ENCODE measurements at regions not wholly inside any gene's neighbourhood (a gene's known extent, or its start where the extent isn't known, plus 50 kb on each side); places are given as distances from the start of the nearest gene placed in this dataset.

GRCh38 chr13:21997726-21998125 lies 326.9 kb downstream of the FGF9 start:
- H3K27me3 ChIP-seq (ENCODE audit: insufficient read depth, low read length): no peaks in the 10 kb centered on the region
- no peaks in the 10 kb centered on the region for H3K79me2 ChIP-seq (ENCODE audit: control insufficient read depth, insufficient read depth, low read length, poor library complexity)
- no peak overlapping the region for H3K27ac ChIP-seq (ENCODE audit: low read depth, low read length)
- H2BK120ac ChIP-seq (ENCODE audit: insufficient read depth, low read length, poor library complexity): no peak overlapping the region
- no peak overlapping the region for H3K18ac ChIP-seq (ENCODE audit: low read length)
- no peak overlapping the region for H3K9ac ChIP-seq (ENCODE audit: low read length)
- no peak overlapping the region for H2BK5ac ChIP-seq (ENCODE audit: low read depth, low read length, poor library complexity)
- H4K91ac ChIP-seq (ENCODE audit: low read depth, low read length): no peak overlapping the region
- no peak overlapping the region for H3K4ac ChIP-seq (ENCODE audit: low read depth, low read length)
- no peak overlapping the region for H3K23ac ChIP-seq (ENCODE audit: low read length)
- H3K79me1 ChIP-seq (ENCODE audit: low read length): no peaks in the 10 kb centered on the region
- no peaks in the 10 kb centered on the region for H3K36me3 ChIP-seq (ENCODE audit: control insufficient read depth in 1 of 2, insufficient read depth in 2 of 2, low read length in 2 of 2)
- H4K12ac ChIP-seq (ENCODE audit: low read depth, low read length): no peak overlapping the region
- H2BK12ac ChIP-seq (ENCODE audit: low read length): no peak overlapping the region
- H4K8ac ChIP-seq (ENCODE audit: low read depth, low read length): no peak overlapping the region
- H3K9me3 ChIP-seq (ENCODE audit: insufficient read depth, low read depth, low read length): no peaks in the 10 kb centered on the region
- no peaks in the 10 kb centered on the region for H3K4me1 ChIP-seq (ENCODE audit: control insufficient read depth in 1 of 2, insufficient read depth in 2 of 2, low read length in 2 of 2)
- H2AFZ ChIP-seq (ENCODE audit: insufficient read depth, low read length, poor library complexity): no peak overlapping the region
- no peak overlapping the region for H2AK5ac ChIP-seq (ENCODE audit: low read length)
- no peak overlapping the region for H3K14ac ChIP-seq (ENCODE audit: low read length)
- WGBS (ENCODE audit: extremely low coverage, insufficient coverage, insufficient read length): no CpG with 5 or more reads among the region's 2 CpGs
- no peak for DNase-seq
- no peak overlapping the region for H3K4me2 ChIP-seq (ENCODE audit: low read length)
- H3K4me3 ChIP-seq (ENCODE audit: low read depth, low read length): no peak overlapping the region

- H2AK5ac ChIP-seq (ENCODE audit: low read length): no peak overlapping the region
- no peaks in the 10 kb centered on the region for H3K79me2 ChIP-seq (ENCODE audit: control insufficient read depth, insufficient read depth, low read length, poor library complexity)
- H4K91ac ChIP-seq (ENCODE audit: low read depth, low read length): no peak overlapping the region
- no peak overlapping the region for H4K8ac ChIP-seq (ENCODE audit: low read depth, low read length)
- H3K36me3 ChIP-seq (ENCODE audit: control insufficient read depth in 1 of 2, insufficient read depth in 2 of 2, low read length in 2 of 2): no peaks in the 10 kb centered on the region
- no peaks in the 10 kb centered on the region for H3K4me1 ChIP-seq (ENCODE audit: control insufficient read depth in 1 of 2, insufficient read depth in 2 of 2, low read length in 2 of 2)
- no peak overlapping the region for H3K18ac ChIP-seq (ENCODE audit: low read length)
- no peak overlapping the region for H2BK12ac ChIP-seq (ENCODE audit: low read length)
- no peak overlapping the region for H3K9ac ChIP-seq (ENCODE audit: low read length)
- no peak overlapping the region for H3K4me3 ChIP-seq (ENCODE audit: low read depth, low read length)
- no peak overlapping the region for H3K14ac ChIP-seq (ENCODE audit: low read length)
- H2BK5ac ChIP-seq (ENCODE audit: low read depth, low read length, poor library complexity): no peak overlapping the region
- no peak overlapping the region for H4K12ac ChIP-seq (ENCODE audit: low read depth, low read length)
- no peak overlapping the region for H3K4me2 ChIP-seq (ENCODE audit: low read length)
- DNase-seq: no peak
- no peak overlapping the region for H2BK120ac ChIP-seq (ENCODE audit: insufficient read depth, low read length, poor library complexity)
- no peak overlapping the region for H3K23ac ChIP-seq (ENCODE audit: low read length)
- H3K27ac ChIP-seq (ENCODE audit: low read depth, low read length): no peak overlapping the region
- no peaks in the 10 kb centered on the region for H3K27me3 ChIP-seq (ENCODE audit: insufficient read depth, low read length)
- WGBS (ENCODE audit: extremely low coverage, insufficient coverage, insufficient read length): no CpG with 5 or more reads among the region's 12 CpGs
- H3K4ac ChIP-seq (ENCODE audit: low read depth, low read length): no peak overlapping the region
- H3K9me3 ChIP-seq (ENCODE audit: insufficient read depth, low read depth, low read length): no peaks in the 10 kb centered on the region
- no peaks in the 10 kb centered on the region for H3K79me1 ChIP-seq (ENCODE audit: low read length)
- H2AFZ ChIP-seq (ENCODE audit: insufficient read depth, low read length, poor library complexity): no peak overlapping the region
These were observed 327.6 kb downstream of the FGF9 start for GRCh38 chr13:21998279-21998990.

- Histone ChIP-seq H2AK5ac (ENCODE audit: low read length) (no peak overlapping the region), H3K79me1 (ENCODE audit: low read length) (no peaks in the 10 kb centered on the region), H3K4ac (ENCODE audit: low read depth, low read length) (no peak overlapping the region), H2BK5ac (ENCODE audit: low read depth, low read length, poor library complexity) (no peak overlapping the region), H2BK120ac (ENCODE audit: insufficient read depth, low read length, poor library complexity) (no peak overlapping the region), H3K9ac (ENCODE audit: low read length) (no peak overlapping the region), H3K4me2 (ENCODE audit: low read length) (no peak overlapping the region), H4K91ac (ENCODE audit: low read depth, low read length) (no peak overlapping the region), H4K8ac (ENCODE audit: low read depth, low read length) (no peak overlapping the region), H3K27ac (ENCODE audit: low read depth, low read length) (no peak overlapping the region), H3K27me3 (ENCODE audit: insufficient read depth, low read length) (no peaks in the 10 kb centered on the region), H3K23ac (ENCODE audit: low read length) (no peak overlapping the region), H3K36me3 (ENCODE audit: control insufficient read depth in 1 of 2, insufficient read depth in 2 of 2, low read length in 2 of 2) (no peaks in the 10 kb centered on the region), H3K9me3 (ENCODE audit: insufficient read depth, low read depth, low read length) (no peaks in the 10 kb centered on the region), H3K79me2 (ENCODE audit: control insufficient read depth, insufficient read depth, low read length, poor library complexity) (no peaks in the 10 kb centered on the region), H3K18ac (ENCODE audit: low read length) (no peak overlapping the region), H3K14ac (ENCODE audit: low read length) (no peak overlapping the region), H3K4me1 (ENCODE audit: control insufficient read depth in 1 of 2, insufficient read depth in 2 of 2, low read length in 2 of 2) (no peaks in the 10 kb centered on the region), H2BK12ac (ENCODE audit: low read length) (no peak overlapping the region), H4K12ac (ENCODE audit: low read depth, low read length) (no peak overlapping the region), H2AFZ (ENCODE audit: insufficient read depth, low read length, poor library complexity) (no peak overlapping the region), H3K4me3 (ENCODE audit: low read depth, low read length) (no peak overlapping the region)
- WGBS (ENCODE audit: extremely low coverage, insufficient coverage, insufficient read length): no CpG with 5 or more reads among the region's 6 CpGs
- DNase-seq: no peak
These were observed 328.8 kb downstream of the FGF9 start for GRCh38 chr13:21999666-22000065.

- Histone ChIP-seq H4K8ac (ENCODE audit: low read depth, low read length) (no peak overlapping the region), H3K4ac (ENCODE audit: low read depth, low read length) (no peak overlapping the region), H3K23ac (ENCODE audit: low read length) (no peak overlapping the region), H2BK12ac (ENCODE audit: low read length) (no peak overlapping the region), H3K9ac (ENCODE audit: low read length) (no peak overlapping the region), H2AK5ac (ENCODE audit: low read length) (no peak overlapping the region), H3K14ac (ENCODE audit: low read length) (no peak overlapping the region), H3K79me2 (ENCODE audit: control insufficient read depth, insufficient read depth, low read length, poor library complexity) (no peaks in the 10 kb centered on the region), H3K36me3 (ENCODE audit: control insufficient read depth in 1 of 2, insufficient read depth in 2 of 2, low read length in 2 of 2) (no peaks in the 10 kb centered on the region), H3K4me2 (ENCODE audit: low read length) (no peak overlapping the region), H3K4me3 (ENCODE audit: low read depth, low read length) (no peak overlapping the region), H3K27ac (ENCODE audit: low read depth, low read length) (no peak overlapping the region), H3K79me1 (ENCODE audit: low read length) (no peaks in the 10 kb centered on the region), H2BK120ac (ENCODE audit: insufficient read depth, low read length, poor library complexity) (no peak overlapping the region), H2BK5ac (ENCODE audit: low read depth, low read length, poor library complexity) (no peak overlapping the region), H3K18ac (ENCODE audit: low read length) (no peak overlapping the region), H3K4me1 (ENCODE audit: control insufficient read depth in 1 of 2, insufficient read depth in 2 of 2, low read length in 2 of 2) (no peaks in the 10 kb centered on the region), H4K91ac (ENCODE audit: low read depth, low read length) (no peak overlapping the region), H3K9me3 (ENCODE audit: insufficient read depth, low read depth, low read length) (no peaks in the 10 kb centered on the region), H2AFZ (ENCODE audit: insufficient read depth, low read length, poor library complexity) (no peak overlapping the region), H3K27me3 (ENCODE audit: insufficient read depth, low read length) (no peaks in the 10 kb centered on the region), H4K12ac (ENCODE audit: low read depth, low read length) (no peak overlapping the region)
- WGBS (ENCODE audit: extremely low coverage, insufficient coverage, insufficient read length): no CpG with 5 or more reads among the region's 12 CpGs
- DNase-seq: no peak
These were observed 329.3 kb downstream of the FGF9 start for GRCh38 chr13:22000191-22000590.
